SK-N-SH treated with all-trans-retinoic acid at 6 μM for 48 hours (cell line): ENCODE measurements at regions not wholly inside any gene's neighbourhood (a gene's known extent, or its start where the extent isn't known, plus 50 kb on each side); places are given as distances from the start of the nearest gene placed in this dataset.

Experiments
- ATAC-seq: fragments of 200-7000 bp; cut with Tn5 transposase; 3 replicates; pipeline ENCODE4 v1.9.1; 2020; ENCODE audit warnings: mild to moderate bottlenecking, moderate library complexity
- ARNTL ChIP-seq: fragments of 450-650 bp; formaldehyde crosslinking; IDR thresholded peaks from 2 replicates; pipeline ENCODE4 v1.5.0; 2020; ENCODE audit warnings: low read depth, mild to moderate bottlenecking, moderate library complexity, borderline replicate concordance
- BACH2 ChIP-seq: fragments of 250-450 bp; sonication (Bioruptor Pico); IDR thresholded peaks from 2 replicates; pipeline ENCODE4 v1.9.0; 2021; ENCODE audit warnings: mild to moderate bottlenecking, borderline replicate concordance
- CSDC2 ChIP-seq: fragments of 250-450 bp; sonication (Bioruptor Pico); IDR thresholded peaks from 2 replicates; pipeline ENCODE4 v1.5.0; 2020; ENCODE audit warnings: mild to moderate bottlenecking, moderate library complexity
- ESRRG ChIP-seq: fragments of 250-450 bp; sonication (Bioruptor Pico); IDR thresholded peaks from 2 replicates; pipeline ENCODE4 v1.6.1; 2021; ENCODE audit warnings: mild to moderate bottlenecking
- GLIS3 ChIP-seq: fragments of 250-450 bp; sonication (Bioruptor Pico); IDR thresholded peaks from 2 replicates; pipeline ENCODE4 v1.5.0; 2020; ENCODE audit warnings: mild to moderate bottlenecking, moderate library complexity
- ISL1 ChIP-seq: fragments of 250-450 bp; sonication (Bioruptor Pico); IDR thresholded peaks from 2 replicates; pipeline ENCODE4 v2.1.2; 2022; ENCODE audit warnings: mild to moderate bottlenecking, moderate library complexity
- OSR1 ChIP-seq: fragments of 250-450 bp; sonication (Bioruptor Pico); IDR thresholded peaks from 2 replicates; pipeline ENCODE4 v1.8.0; 2022; ENCODE audit warnings: moderate library complexity, mild to moderate bottlenecking, inconsistent platforms
- PPARA ChIP-seq: fragments of 250-450 bp; sonication (Bioruptor Pico); IDR thresholded peaks from 2 replicates; pipeline ENCODE4 v1.5.0; 2020; ENCODE audit warnings: mild to moderate bottlenecking, borderline replicate concordance
- RARB ChIP-seq: fragments of 250-450 bp; sonication (Bioruptor Pico); IDR thresholded peaks from 2 replicates; pipeline ENCODE4 v1.8.0; 2021; ENCODE audit warnings: mild to moderate bottlenecking, moderate library complexity
- SNAI2 ChIP-seq: fragments of 250-450 bp; sonication (Bioruptor Pico); IDR thresholded peaks from 2 replicates; pipeline ENCODE4 v1.5.0; 2020; ENCODE audit warnings: mild to moderate bottlenecking, moderate library complexity
- TCF4 ChIP-seq: fragments of 250-450 bp; sonication (Bioruptor Pico); IDR thresholded peaks from 2 replicates; pipeline ENCODE4 v1.8.0; 2021; ENCODE audit warnings: mild to moderate bottlenecking, moderate library complexity, borderline replicate concordance
- TOX ChIP-seq: fragments of 250-450 bp; sonication (Bioruptor Pico); IDR thresholded peaks from 2 replicates; pipeline ENCODE4 v1.8.0; 2021; ENCODE audit warnings: mild to moderate bottlenecking, moderate library complexity, borderline replicate concordance
- ZC3H10 ChIP-seq: fragments of 250-450 bp; sonication (Bioruptor Pico); IDR thresholded peaks from 2 replicates; pipeline ENCODE4 v1.5.1; 2021; ENCODE audit warnings: mild to moderate bottlenecking, moderate library complexity
- ZFP3 ChIP-seq: fragments of 250-450 bp; sonication (Bioruptor Pico); IDR thresholded peaks from 2 replicates; pipeline ENCODE4 v1.5.0; 2020; ENCODE audit warnings: mild to moderate bottlenecking, moderate library complexity
- ZFP30 ChIP-seq: fragments of 450-650 bp; formaldehyde crosslinking; IDR thresholded peaks from 2 replicates; pipeline ENCODE4 v1.5.0; 2022; ENCODE audit warnings: mild to moderate bottlenecking, moderate library complexity
- ZNF565 ChIP-seq: fragments of 450-650 bp; formaldehyde crosslinking; conservative IDR thresholded peaks from 2 replicates; pipeline ENCODE4 v1.5.0; 2020; ENCODE audit warnings: low read depth, mild to moderate bottlenecking, moderate library complexity
- ZNF70 ChIP-seq: fragments of 450-650 bp; formaldehyde crosslinking; IDR thresholded peaks from 2 replicates; pipeline ENCODE4 v1.5.0; 2020; ENCODE audit warnings: mild to moderate bottlenecking, moderate library complexity
- ZNF8 ChIP-seq: fragments of 450-650 bp; formaldehyde crosslinking; IDR thresholded peaks from 2 replicates; pipeline ENCODE4 v1.5.0; 2020; ENCODE audit warnings: mild to moderate bottlenecking, moderate library complexity
- TF ChIP-seq, protein P1 (sequence below): fragments of 250-450 bp; sonication (Bioruptor Pico); IDR thresholded peaks from 2 replicates; pipeline ENCODE4 v1.8.0; 2021; ENCODE audit warnings: low read depth, mild to moderate bottlenecking, moderate library complexity, borderline replicate concordance
- TF ChIP-seq, protein P2 (sequence below): fragments of 250-450 bp; sonication (Bioruptor Pico); IDR thresholded peaks from 2 replicates; pipeline ENCODE4 v1.5.0; 2020; ENCODE audit warnings: mild to moderate bottlenecking, moderate library complexity
- TF ChIP-seq, protein P3 (sequence below): fragments of 250-450 bp; sonication (Bioruptor Pico); IDR thresholded peaks from 2 replicates; pipeline ENCODE4 v1.8.0; 2020; ENCODE audit warnings: mild to moderate bottlenecking, moderate library complexity, borderline replicate concordance
- TF ChIP-seq, protein P4 (sequence below): fragments of 250-450 bp; sonication (Bioruptor Pico); IDR thresholded peaks from 2 replicates; pipeline ENCODE4 v1.5.1; 2021; ENCODE audit warnings: mild to moderate bottlenecking, moderate library complexity

DNA sequence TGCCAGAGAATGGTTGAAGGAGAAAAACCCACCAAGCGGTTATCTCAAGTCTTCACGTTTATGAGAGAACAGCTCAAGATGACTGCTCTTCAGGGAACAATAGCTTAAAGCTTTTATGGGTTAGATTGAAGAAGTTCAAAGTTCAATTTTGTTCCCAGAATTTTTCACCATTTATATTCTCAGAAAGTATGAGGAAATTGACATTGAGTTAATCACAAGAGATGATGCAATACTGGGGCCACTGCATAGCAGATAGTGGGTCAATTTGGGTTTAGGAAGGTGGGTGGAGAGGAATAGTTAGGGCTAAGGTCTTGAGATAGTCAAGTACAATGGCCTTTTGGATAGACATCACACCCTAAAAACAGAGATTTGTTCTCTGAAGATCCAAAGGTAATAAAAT lies 539.3 kb downstream of the SQOR start:
- TF ChIP-seq, protein P1, sequence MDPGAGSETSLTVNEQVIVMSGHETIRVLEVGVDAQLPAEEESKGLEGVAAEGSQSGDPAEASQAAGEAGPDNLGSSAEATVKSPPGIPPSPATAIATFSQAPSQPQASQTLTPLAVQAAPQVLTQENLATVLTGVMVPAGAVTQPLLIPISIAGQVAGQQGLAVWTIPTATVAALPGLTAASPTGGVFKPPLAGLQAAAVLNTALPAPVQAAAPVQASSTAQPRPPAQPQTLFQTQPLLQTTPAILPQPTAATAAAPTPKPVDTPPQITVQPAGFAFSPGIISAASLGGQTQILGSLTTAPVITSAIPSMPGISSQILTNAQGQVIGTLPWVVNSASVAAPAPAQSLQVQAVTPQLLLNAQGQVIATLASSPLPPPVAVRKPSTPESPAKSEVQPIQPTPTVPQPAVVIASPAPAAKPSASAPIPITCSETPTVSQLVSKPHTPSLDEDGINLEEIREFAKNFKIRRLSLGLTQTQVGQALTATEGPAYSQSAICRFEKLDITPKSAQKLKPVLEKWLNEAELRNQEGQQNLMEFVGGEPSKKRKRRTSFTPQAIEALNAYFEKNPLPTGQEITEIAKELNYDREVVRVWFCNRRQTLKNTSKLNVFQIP = no peak
- TF ChIP-seq ZFP3 (CRISPR knock-in tag) (no peak), TCF4 (no peak), ISL1 (no peak), GLIS3 (CRISPR knock-in tag) (no peak), PPARA (no peak), ESRRG (CRISPR knock-in tag) (no peak), ZFP30 (no peak), ZNF565 (no peak), TOX (CRISPR knock-in tag) (no peak), OSR1 (CRISPR knock-in tag) (no peak), ZNF70 (CRISPR knock-in tag) (no peak), ZNF8 (no peak), ARNTL (CRISPR knock-in tag) (no peak), RARB (CRISPR knock-in tag) (no peak), BACH2 (CRISPR knock-in tag) (no peak)
- TF ChIP-seq, protein P2, sequence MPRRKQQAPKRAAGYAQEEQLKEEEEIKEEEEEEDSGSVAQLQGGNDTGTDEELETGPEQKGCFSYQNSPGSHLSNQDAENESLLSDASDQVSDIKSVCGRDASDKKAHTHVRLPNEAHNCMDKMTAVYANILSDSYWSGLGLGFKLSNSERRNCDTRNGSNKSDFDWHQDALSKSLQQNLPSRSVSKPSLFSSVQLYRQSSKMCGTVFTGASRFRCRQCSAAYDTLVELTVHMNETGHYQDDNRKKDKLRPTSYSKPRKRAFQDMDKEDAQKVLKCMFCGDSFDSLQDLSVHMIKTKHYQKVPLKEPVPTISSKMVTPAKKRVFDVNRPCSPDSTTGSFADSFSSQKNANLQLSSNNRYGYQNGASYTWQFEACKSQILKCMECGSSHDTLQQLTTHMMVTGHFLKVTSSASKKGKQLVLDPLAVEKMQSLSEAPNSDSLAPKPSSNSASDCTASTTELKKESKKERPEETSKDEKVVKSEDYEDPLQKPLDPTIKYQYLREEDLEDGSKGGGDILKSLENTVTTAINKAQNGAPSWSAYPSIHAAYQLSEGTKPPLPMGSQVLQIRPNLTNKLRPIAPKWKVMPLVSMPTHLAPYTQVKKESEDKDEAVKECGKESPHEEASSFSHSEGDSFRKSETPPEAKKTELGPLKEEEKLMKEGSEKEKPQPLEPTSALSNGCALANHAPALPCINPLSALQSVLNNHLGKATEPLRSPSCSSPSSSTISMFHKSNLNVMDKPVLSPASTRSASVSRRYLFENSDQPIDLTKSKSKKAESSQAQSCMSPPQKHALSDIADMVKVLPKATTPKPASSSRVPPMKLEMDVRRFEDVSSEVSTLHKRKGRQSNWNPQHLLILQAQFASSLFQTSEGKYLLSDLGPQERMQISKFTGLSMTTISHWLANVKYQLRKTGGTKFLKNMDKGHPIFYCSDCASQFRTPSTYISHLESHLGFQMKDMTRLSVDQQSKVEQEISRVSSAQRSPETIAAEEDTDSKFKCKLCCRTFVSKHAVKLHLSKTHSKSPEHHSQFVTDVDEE (CRISPR knock-in tag) = no peak
- TF ChIP-seq, protein P3, sequence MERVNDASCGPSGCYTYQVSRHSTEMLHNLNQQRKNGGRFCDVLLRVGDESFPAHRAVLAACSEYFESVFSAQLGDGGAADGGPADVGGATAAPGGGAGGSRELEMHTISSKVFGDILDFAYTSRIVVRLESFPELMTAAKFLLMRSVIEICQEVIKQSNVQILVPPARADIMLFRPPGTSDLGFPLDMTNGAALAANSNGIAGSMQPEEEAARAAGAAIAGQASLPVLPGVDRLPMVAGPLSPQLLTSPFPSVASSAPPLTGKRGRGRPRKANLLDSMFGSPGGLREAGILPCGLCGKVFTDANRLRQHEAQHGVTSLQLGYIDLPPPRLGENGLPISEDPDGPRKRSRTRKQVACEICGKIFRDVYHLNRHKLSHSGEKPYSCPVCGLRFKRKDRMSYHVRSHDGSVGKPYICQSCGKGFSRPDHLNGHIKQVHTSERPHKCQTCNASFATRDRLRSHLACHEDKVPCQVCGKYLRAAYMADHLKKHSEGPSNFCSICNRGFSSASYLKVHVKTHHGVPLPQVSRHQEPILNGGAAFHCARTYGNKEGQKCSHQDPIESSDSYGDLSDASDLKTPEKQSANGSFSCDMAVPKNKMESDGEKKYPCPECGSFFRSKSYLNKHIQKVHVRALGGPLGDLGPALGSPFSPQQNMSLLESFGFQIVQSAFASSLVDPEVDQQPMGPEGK = no peak
- no peak for ATAC-seq

DNA sequence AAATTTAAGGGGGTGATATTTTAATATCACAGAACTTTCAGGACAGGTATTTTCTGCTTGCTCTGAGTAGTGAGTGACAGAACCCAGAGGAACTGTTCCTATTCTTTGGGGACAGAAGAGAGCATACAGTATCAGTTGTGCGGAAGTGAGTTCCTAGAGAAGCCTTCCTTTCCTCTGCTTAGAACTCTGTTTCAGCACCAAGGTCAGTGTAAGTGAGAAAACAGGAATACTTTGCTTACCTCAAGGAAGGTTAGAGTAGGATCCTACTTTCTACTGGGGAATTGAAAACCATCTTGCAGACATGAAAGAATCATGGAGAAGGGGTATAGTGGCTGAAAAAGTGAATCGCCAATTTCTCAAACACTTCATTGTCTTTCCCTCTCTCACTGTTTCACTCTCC lies 542.4 kb downstream of the SQOR start:
- ATAC-seq = no peak
- TF ChIP-seq TCF4 (no peak), RARB (CRISPR knock-in tag) (no peak), ZFP3 (CRISPR knock-in tag) (no peak), ESRRG (CRISPR knock-in tag) (no peak), PPARA (no peak), ARNTL (CRISPR knock-in tag) (no peak), ZC3H10 (CRISPR knock-in tag) (no peak), SNAI2 (CRISPR knock-in tag) (no peak), ZNF8 (no peak), ZNF70 (CRISPR knock-in tag) (no peak), CSDC2 (CRISPR knock-in tag) (no peak), ISL1 (no peak), ZFP30 (no peak), TOX (CRISPR knock-in tag) (no peak)
- TF ChIP-seq, protein P2 (CRISPR knock-in tag) = no peak
- TF ChIP-seq, protein P4, sequence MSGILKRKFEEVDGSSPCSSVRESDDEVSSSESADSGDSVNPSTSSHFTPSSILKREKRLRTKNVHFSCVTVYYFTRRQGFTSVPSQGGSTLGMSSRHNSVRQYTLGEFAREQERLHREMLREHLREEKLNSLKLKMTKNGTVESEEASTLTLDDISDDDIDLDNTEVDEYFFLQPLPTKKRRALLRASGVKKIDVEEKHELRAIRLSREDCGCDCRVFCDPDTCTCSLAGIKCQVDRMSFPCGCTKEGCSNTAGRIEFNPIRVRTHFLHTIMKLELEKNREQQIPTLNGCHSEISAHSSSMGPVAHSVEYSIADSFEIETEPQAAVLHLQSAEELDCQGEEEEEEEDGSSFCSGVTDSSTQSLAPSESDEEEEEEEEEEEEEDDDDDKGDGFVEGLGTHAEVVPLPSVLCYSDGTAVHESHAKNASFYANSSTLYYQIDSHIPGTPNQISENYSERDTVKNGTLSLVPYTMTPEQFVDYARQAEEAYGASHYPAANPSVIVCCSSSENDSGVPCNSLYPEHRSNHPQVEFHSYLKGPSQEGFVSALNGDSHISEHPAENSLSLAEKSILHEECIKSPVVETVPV (CRISPR knock-in tag) = no peak
- TF ChIP-seq, protein P3 = no peak
